B cell (primary cell): ENCODE measurements at regions not wholly inside any gene's neighbourhood (a gene's known extent, or its start where the extent isn't known, plus 50 kb on each side); places are given as distances from the start of the nearest gene placed in this dataset.

Experiments
- CTCF ChIP-seq: fragments of 200-600 bp; IDR thresholded peaks from one replicate; pipeline ENCODE4 v1.8.0; 2022; ENCODE audit warnings: antibody characterized with exemption, mild to moderate bottlenecking
- EZH2 ChIP-seq: IDR thresholded peaks from 2 replicates; pipeline ENCODE4 v1.6.1; 2012; ENCODE audit warnings: borderline replicate concordance, low read depth, mild to moderate bottlenecking, moderate library complexity, low read length; ENCODE audit not compliant: insufficient read depth, poor library complexity, severe bottlenecking

- TF ChIP-seq CTCF (no peak), EZH2 (no peak)
These were observed 644.7 kb upstream of the CDH6 start for GRCh38 chr5:30548580-30549305.
